HG03064 (cell line): ENCODE measurements at regions not wholly inside any gene's neighbourhood (a gene's known extent, or its start where the extent isn't known, plus 50 kb on each side); places are given as distances from the start of the nearest gene placed in this dataset.

Source experiments
- ATAC-seq: cut with Tn5 transposase; IDR thresholded peaks from one replicate; pipeline ENCODE4 v1.9.1; 2021; ENCODE audit warnings: low read depth; ENCODE audit not compliant: unreplicated experiment

- ATAC-seq: no peak
Measured at GRCh38 chr1:214816603-214817002, 213.6 kb downstream of the CENPF start.

- no peak for ATAC-seq
Measured at GRCh38 chr1:214823311-214824117, 220.5 kb downstream of the CENPF start.

GRCh38 chr1:214824763-214825162, 221.8 kb downstream of the CENPF start:
- no peak for ATAC-seq

- ATAC-seq: no peak
Measured at GRCh38 chr1:214826619-214827018, 223.6 kb downstream of the CENPF start.

GRCh38 chr1:214827883-214828282, 224.9 kb downstream of the CENPF start:
- ATAC-seq: no peak

GRCh38 chr1:214830941-214831340, 227.9 kb downstream of the CENPF start:
- ATAC-seq: no peak

GRCh38 chr1:214831956-214832355, 229.0 kb downstream of the CENPF start:
- no peak for ATAC-seq

- no peak for ATAC-seq
Measured at GRCh38 chr1:214833178-214833756, 230.3 kb downstream of the CENPF start.

GRCh38 chr1:214837376-214837775, 234.4 kb downstream of the CENPF start:
- ATAC-seq: no peak

GRCh38 chr1:214838351-214838750, 235.4 kb downstream of the CENPF start:
- no peak for ATAC-seq

- ATAC-seq: no peak
Measured at GRCh38 chr1:214840356-214840755, 237.4 kb downstream of the CENPF start.

- ATAC-seq: no peak
Measured at GRCh38 chr1:214842856-214843255, 239.7 kb upstream of the KCNK2 start.

- ATAC-seq: no peak
Measured at GRCh38 chr1:214843281-214843680, 239.3 kb upstream of the KCNK2 start.

GRCh38 chr1:214844319-214844718, 238.2 kb upstream of the KCNK2 start:
- no peak for ATAC-seq

- ATAC-seq: no peak
Measured at GRCh38 chr1:214846276-214846675, 236.3 kb upstream of the KCNK2 start.

- no peak for ATAC-seq
Measured at GRCh38 chr1:214847071-214847810, 235.3 kb upstream of the KCNK2 start.

GRCh38 chr1:214848101-214848500, 234.4 kb upstream of the KCNK2 start:
- ATAC-seq: no peak

GRCh38 chr1:214850432-214851050, 232.0 kb upstream of the KCNK2 start:
- no peak for ATAC-seq

- ATAC-seq: no peak
Measured at GRCh38 chr1:214853340-214853739, 229.2 kb upstream of the KCNK2 start.

GRCh38 chr1:214854126-214854875, 228.2 kb upstream of the KCNK2 start:
- no peak for ATAC-seq
